Adrenal gland (tissue), 5 donors: ENCODE measurements at regions not wholly inside any gene's neighbourhood (a gene's known extent, or its start where the extent isn't known, plus 50 kb on each side); places are given as distances from the start of the nearest gene placed in this dataset.

Experiments used
- POLR2A ChIP-seq, 2 donors: fragments of 450-650 bp; IDR thresholded peaks; one replicate each; pipeline ENCODE4 v1.6.1; 2017; ENCODE audit warnings: antibody characterized with exemption in 2 of 2, mild to moderate bottlenecking in 2 of 2, moderate library complexity in 1 of 2
- TF ChIP-seq, protein P1 (sequence below), 6 experiments: fragments of 450-650 bp in 4 of 6; fragments of 200-600 bp in 2 of 6; sonication (generic) in 1 of 6; IDR thresholded peaks; 1 replicate in 5 of 6; 2 replicates in 1 of 6; pipeline versions ENCODE4 v1.5.1 to v1.8.0; 2016 to 2021; ENCODE audit warnings: antibody characterized with exemption in 6 of 6, mild to moderate bottlenecking in 2 of 6, moderate library complexity in 1 of 6
- donor health status: DM: no; HTN: no; CAD: no.

- TF ChIP-seq, protein P1, sequence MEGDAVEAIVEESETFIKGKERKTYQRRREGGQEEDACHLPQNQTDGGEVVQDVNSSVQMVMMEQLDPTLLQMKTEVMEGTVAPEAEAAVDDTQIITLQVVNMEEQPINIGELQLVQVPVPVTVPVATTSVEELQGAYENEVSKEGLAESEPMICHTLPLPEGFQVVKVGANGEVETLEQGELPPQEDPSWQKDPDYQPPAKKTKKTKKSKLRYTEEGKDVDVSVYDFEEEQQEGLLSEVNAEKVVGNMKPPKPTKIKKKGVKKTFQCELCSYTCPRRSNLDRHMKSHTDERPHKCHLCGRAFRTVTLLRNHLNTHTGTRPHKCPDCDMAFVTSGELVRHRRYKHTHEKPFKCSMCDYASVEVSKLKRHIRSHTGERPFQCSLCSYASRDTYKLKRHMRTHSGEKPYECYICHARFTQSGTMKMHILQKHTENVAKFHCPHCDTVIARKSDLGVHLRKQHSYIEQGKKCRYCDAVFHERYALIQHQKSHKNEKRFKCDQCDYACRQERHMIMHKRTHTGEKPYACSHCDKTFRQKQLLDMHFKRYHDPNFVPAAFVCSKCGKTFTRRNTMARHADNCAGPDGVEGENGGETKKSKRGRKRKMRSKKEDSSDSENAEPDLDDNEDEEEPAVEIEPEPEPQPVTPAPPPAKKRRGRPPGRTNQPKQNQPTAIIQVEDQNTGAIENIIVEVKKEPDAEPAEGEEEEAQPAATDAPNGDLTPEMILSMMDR (IDR thresholded peaks at IDR 0.05), result no peak
- TF ChIP-seq POLR2A (IDR thresholded peaks at IDR 0.05), result no peak
Measured at GRCh38 chr3:167883452-167883851, 147.9 kb downstream of the SERPINI1 start.
